ENCODE measurements at regions not wholly inside any gene's neighbourhood (a gene's known extent, or its start where the extent isn't known, plus 50 kb on each side); places are given as distances from the start of the nearest gene placed in this dataset.

DNA sequence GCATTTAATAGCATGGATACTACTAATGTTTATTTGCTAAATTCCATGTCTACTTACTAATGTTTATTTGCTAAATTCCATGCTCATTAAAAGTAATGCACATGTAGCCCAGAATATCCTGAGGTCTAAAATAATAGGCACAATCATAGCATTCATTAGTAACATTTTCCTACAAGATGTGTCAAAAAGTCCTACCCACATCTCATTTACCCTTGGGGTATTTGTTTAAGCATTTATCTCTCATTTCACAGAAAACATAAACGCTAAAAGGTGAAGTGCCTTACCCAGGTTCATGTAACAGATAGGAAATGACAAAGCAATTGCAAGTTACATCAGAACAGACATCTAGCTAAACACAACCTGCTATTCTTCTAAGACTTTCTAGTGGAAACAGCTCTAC lies 457.1 kb downstream of the HACE1 start:
- no peak for DNase-seq (ENCODE audit: missing footprints)
- intact Hi-C loops (cut with DNase I): no loop called here
- ATAC-seq: no peak

DNA sequence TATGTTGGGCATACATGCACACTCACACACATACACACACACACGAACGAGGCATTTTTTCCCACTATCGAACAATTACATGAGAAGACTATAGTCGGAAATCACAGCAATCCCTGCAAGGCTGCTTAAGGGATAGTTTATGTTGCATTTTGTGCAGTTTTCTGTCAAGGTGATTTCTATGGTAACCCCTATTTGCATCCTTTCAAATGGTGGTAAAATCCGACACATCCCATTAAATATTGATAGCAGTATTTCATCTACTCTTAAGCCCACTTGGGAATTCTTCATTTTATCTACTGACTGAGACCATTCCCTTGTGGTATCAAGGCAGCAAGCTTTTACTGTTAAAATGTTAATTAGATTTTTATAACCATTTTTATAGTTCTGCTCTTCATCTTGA lies 457.8 kb downstream of the HACE1 start:
- intact Hi-C loops (cut with DNase I): no loop called here
- ATAC-seq (no peak), DNase-seq (ENCODE audit: missing footprints) (no peak)

DNA sequence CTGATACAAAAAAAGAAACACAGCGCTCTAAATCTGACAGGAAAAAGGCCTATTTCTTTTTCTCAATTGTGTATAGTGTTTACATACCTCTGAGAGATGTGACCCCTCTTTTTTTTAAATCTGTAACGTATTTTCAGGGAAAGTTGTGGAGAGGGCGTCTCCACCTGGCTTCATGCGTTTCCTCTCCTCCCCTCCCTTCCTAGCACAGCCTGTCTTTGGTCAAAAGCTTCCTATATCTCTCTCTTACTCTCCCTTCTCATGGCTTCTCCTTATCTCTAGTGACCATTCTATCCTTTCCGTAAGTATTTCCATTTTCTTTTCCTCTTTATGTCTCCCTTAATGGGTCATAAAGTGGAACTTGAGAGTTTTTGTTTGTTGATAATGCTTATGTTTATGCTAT lies 458.9 kb downstream of the HACE1 start:
- intact Hi-C loops (cut with DNase I): no loop called here
- no peak for DNase-seq (ENCODE audit: missing footprints)
- no peak for ATAC-seq

DNA sequence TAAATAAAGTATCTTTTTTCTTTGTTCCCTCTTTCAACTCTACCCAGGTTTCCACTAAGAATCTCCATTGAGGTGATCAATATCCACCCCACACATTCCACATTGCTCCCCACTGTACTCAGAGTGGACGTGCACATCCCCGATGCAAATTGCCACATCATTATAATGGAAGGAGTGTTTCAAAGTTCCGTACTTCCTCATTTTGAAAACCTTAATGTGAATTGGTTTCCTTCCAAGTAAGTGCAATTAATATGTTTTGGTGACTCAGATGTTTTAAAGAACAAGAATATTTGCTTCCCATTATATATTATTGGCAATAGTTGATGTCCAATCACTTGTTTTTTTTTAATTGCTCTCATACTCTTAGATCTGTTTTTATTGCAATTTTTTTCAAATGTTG lies 463.6 kb downstream of the HACE1 start:
- no peak for DNase-seq (ENCODE audit: missing footprints)
- ATAC-seq: no peak
- intact Hi-C loops (cut with DNase I): no loop called here

DNA sequence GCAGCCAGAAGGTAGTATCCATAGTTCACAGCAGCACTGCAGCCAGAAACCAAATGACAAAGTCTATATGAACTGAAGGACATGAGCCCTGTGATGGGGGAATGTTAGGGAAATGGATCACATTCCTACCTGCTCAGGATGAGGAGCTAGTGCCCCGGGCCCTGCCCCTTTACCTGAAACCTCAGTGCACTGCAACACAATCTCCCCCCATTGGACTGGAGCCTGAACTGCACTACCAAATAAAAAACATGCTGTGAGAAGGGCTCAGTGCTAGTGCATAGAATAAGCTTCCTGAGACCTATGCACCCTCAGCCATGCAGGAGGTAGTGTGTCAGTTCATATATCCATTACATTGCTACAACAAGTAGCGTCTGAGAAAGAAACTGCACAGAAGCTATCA lies 477.8 kb downstream of the HACE1 start:
- intact Hi-C loops (cut with DNase I): no loop called here
- ATAC-seq: no peak
- no peak for DNase-seq (ENCODE audit: missing footprints)

DNA sequence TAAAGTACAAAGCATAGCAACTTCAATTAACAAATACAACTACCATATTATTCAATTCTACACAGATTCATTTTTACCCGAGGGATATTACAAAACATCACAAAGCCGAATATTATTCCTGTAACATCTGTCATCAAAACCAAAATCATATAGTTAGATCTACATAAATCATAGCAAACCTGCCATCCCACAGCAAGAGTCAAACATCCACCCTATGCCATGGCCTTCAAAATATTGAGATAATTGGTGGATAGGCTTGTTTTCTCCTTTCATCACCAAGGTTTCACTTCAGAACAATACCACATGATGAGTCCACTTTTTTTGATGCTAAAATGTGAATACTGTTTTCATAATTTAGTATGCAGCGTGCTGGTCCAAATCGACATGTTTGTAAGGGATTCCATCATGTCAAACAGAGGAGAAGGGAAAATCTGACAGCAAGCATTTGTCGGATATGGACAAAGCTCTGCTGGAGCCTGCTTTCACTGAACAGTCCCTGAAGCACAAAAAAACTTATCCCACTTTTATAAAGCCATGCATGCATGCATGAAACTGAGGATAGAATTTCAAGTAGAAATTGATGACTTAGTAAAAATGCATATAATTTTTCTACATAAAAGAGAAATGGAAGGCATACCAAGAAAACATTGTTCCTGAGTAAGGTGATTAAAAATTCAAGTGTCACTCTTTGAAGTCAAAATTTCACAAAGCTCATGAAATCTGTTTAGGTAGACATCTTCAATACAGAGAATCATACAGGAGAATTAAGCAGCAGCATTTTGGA lies 494.1 kb downstream of the HACE1 start:
- no peak for ATAC-seq
- intact Hi-C loops (cut with DNase I): no loop called here
- DNase-seq (ENCODE audit: missing footprints): no peak

DNA sequence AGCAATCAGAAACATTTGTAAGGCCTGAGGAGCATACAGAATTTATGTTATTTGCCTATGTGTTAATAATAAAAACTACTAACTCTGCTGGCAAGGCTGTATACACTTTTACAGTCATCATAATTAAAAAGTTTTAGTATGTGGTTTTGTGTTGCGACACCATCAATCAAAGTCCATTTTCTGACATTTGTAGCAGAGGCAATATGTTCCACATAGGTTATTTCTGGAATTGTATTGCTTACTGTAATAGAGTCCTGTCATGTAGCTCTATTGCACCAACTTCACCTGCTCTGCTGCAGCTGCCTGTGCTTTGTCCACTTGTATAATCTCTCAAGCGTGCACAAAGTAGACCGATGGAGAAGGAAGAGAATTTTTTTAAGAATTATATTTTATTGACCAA lies 501.8 kb downstream of the HACE1 start:
- ATAC-seq (no peak), DNase-seq (ENCODE audit: missing footprints) (no peak)
- intact Hi-C loops (cut with DNase I): no loop called here

DNA sequence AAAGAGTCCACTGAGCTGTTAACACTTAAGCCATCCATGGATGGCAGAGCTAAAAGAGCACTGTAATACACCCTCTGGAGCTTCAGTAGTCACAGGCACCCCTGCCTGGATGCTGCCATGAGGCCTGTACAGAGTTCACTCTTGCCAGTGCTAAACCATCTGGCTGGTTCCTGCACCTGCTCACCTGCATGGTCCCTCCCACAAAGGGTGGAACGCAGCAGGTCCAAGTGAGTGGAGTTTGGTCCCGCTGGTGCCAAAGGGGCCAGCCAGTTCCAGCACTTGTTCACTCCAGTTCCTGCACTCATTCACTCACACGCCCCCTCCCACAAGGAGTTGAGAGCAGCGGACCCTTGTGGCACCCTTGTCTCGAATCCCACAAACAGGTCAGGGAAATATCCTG lies 503.5 kb downstream of the HACE1 start:
- intact Hi-C loops (cut with DNase I): no loop called here
- ATAC-seq (no peak), DNase-seq (ENCODE audit: missing footprints) (no peak)

DNA sequence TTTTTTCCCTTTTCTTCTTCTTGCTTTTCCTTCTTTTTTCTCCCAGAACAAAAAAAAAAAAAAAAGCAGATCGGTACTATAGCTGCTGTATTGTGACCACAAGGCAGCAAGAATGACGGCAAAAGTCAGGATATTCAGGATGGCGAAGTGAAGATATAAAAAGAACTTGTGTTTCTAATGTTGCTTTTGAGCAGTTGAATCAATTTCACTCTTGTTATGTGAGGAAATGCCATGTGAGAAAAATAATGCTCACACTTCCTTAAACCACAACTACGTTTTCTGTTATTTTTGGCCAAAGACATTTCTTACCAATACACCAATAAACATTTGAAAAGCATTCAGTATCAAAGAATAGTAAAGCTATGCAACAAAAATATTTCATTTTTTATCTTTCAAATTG lies 510.5 kb downstream of the HACE1 start:
- intact Hi-C loops (cut with DNase I): no loop called here
- ATAC-seq: no peak
- DNase-seq (ENCODE audit: missing footprints): no peak

DNA sequence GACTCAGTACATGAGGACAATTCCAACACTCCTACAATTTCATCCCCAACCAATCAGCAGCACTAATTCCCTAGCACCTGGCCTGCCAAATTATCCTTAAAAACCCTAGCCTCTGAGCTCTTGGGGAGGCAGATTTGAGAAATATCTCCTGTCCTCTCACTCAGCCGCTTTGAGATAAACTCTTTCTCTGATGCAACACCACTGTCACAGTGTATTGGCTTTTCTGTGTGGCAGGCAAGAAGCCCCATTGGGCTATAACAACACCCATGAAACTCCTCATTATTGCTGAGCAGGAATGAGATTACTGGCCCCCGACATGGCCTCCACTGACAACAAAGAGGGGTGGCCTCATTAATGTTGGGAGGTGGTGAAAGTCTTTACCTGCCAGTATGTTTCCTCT lies 515.5 kb downstream of the HACE1 start:
- DNase-seq (ENCODE audit: missing footprints) (no peak), ATAC-seq (no peak)
- intact Hi-C loops (cut with DNase I): no loop called here

DNA sequence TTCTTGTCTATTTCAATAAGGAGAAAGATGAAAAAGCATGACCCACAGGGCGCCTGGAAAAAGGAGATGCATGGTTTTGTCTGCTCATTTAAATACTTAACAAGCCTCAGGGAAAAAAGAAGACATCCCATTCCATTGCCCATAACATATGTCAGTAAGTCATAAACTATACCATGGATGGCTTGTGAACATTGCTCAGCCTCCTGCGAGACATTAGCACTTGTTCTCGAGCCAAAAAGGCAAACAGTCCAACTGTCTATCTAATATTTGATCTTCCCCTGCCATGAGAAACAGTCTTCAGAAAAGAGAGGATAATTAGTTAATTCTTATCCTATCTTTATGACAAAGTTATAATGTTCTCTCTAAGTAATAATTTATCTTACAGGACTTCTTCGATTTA lies 527.4 kb downstream of the HACE1 start:
- no peak for ATAC-seq
- DNase-seq (ENCODE audit: missing footprints): no peak
- intact Hi-C loops (cut with DNase I): no loop called here

DNA sequence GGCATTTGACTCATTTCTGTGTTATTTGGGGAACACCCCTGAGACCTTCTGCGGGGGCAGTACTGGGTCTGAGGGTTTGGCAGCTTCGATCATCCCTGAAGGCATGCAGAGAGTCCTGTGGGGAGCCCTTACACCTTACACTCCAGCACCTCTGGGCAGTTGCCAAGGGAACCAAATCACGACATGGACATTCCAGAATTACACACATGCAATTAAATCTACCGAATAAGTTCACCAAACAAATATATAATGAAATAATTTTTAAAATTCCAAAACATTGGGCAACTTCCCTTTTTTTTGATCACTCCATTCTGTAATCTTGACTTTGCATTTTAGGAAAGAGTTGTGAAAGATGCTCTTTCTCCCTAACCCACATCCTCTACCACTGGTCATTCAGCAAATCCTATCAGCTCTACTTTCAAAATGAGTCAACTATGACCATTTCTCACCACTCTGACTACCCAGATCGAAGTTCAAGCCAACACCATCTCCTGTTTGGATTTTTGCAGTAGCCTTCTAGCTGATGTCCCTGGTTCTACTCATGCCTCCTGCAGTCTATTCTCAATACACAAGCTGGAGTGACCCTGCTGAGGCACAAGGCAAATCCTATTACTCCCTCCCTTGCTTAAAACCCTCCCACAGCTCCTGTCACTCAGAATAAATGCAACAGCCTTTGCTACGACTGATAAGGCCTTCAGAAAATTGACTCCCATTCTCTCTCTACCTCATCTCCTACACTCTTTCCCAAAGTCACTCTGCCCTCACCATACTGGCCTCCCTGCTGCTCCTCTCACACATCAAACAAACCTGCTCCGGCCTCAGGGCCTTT lies 533.3 kb downstream of the HACE1 start:
- DNase-seq (ENCODE audit: missing footprints): no peak
- ATAC-seq: no peak

DNA sequence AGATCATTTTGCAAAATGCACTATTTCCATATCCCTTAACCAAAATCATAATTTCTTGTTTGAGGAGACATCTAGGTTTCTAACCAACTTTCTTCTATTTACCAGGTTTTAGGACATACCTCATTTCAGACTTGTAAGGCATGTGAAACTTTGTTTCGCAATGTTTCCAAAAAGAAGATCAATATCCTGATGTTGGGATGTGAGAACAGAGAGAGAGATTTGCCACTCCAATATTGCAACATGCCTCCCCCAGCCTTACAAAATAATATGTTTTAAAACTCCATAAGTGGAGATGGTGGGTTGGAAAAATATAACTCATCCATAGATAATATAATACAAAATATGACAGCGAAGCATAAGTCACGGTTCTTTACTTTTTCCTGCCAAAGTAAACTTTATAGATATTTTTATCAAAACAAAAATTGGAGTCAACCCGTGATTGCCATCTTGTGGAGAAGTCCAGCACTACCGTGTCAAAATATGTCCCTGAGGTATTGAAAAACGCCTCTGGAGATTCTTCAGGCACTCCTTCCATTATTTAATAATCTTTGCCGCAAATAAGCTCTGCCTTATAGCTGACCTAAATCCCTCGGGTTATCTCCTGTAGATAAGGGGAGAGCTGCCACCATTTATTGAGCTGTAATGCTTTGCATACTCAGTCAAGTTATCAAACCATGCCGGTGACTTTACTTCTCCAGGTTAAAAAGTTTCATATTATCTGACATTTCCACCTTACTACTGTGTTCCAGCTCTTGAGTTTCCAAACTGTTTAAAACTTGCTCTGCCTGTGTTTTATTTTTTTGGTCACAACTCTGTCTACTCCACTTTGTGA lies 534.2 kb downstream of the HACE1 start:
- ATAC-seq (no peak), DNase-seq (ENCODE audit: missing footprints) (no peak)
- intact Hi-C loops (cut with DNase I): no loop called here

More for the DNA sequence above, 533.3 kb downstream of the HACE1 start:
- intact Hi-C loops (cut with DNase I): no loop called here

DNA sequence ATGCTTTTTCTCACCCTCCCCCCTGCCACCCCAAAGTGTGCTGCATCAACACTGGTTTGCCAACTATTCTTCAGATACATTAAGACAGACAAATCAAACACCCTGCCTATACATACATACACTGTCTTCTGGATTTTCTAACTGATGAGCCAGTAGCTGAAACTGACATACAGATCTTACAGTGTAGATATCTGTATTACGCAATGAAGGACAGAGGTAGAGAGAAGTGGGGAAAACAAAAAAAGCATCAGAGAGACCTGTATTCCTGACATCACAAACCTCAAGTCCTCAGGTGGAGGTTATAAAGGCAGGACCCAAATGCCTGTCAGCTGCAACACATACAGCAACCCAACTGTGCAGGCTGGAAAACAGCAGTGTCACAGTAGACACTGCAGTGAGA lies 535.4 kb downstream of the HACE1 start:
- DNase-seq (ENCODE audit: missing footprints): no peak
- ATAC-seq: no peak
- intact Hi-C loops (cut with DNase I): no loop called here

DNA sequence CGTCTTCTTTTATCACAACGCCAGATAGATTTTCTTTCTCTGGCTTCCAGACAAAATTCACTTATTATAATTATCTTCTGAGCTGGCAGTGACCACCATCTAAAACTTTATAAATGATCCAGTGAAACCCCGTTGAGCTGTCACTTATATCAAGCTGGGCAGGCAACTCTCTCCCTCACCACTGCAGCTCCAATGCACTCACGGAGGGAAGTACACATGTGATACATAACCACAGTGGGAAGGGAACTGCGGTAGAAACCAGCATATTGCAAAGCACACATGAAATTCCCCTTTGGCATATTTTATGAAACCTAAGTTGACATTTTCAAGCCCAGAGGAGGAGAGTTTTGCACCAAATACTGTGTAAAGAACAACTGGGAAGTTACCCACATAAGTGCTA lies 536.9 kb downstream of the HACE1 start:
- DNase-seq (ENCODE audit: missing footprints): no peak
- intact Hi-C loops (cut with DNase I): no loop called here
- ATAC-seq: no peak

DNA sequence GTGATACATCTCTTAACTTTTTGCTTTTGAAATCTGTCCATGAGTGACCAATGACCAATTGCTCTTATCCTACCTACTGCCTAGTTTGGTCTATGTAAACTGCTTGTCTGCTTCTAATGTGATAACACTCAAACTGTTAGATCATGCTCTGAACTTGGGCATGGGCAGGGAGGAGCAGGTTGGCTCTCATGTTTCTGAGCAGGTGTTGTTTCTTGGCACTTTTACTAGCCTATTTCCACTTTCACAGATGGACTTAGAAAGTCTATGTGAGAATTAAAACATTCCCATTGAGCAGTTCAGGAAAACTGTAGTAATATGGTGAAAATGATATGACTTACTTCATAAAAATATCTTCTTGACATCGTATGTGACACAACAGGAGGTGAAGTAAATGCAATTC lies 538.4 kb downstream of the HACE1 start:
- ATAC-seq (no peak), DNase-seq (ENCODE audit: missing footprints) (no peak)
- intact Hi-C loops (cut with DNase I): no loop called here

DNA sequence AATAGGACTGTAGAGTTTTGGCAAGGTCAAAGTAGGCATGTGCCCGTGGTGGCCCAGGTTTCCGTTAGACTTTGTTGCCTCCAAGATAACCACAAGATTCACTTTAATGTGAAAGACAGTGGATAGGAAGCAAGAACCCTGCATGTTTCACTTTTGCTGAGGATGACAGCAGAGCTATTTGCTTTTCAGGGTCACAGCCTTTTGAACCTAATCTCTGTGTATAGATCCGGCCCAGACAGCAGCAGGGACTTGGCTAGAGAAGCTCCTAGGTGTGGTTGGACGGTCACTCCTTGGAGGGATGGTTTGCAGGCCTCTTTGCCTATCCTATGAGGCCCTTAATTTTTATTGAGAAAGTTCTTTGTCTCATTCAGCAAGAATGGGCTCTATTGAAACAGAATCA lies 538.8 kb downstream of the HACE1 start:
- ATAC-seq (no peak), DNase-seq (ENCODE audit: missing footprints) (no peak)
- intact Hi-C loops (cut with DNase I): no loop called here

DNA sequence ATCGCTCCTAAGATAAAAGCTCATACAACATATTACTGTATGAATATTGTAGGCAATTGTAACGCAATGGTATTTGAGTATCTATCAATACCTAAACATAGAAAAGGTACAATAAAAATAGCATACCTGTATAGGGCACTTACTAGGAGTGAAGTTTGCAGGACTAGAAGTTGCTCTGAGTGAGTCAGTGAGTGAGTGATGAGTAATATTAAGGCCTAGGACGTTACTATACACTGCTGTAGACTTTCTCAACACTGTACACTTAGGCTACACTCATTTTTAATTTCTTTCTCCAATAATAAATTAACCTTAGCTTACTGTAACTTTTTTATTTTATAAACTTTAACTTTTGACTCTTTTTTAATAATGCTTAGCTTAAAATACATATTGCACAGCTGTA lies 546.9 kb downstream of the HACE1 start:
- DNase-seq (ENCODE audit: missing footprints) (no peak), ATAC-seq (no peak)
- intact Hi-C loops (cut with DNase I): no loop called here

DNA sequence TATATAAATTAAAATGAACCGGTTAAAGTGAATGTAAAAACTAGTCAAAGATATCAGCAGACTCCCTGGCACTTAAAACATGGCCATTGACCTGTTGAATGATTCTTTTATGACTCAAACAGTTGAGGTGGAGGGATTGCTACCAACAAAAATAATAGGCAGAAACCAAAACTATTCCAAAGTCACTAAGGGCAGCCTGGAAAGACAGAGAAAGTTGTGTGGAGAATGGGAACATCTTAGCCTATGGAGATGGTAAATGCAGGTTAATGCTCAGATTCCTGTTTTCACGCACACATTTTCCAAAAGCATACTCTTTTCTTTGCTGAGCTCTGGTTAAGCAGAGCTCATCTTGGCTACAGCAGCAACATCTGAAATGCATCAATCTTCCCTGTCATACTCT lies 553.5 kb downstream of the HACE1 start:
- intact Hi-C loops (cut with DNase I): no loop called here
- no peak for ATAC-seq
- no peak for DNase-seq (ENCODE audit: missing footprints)

DNA sequence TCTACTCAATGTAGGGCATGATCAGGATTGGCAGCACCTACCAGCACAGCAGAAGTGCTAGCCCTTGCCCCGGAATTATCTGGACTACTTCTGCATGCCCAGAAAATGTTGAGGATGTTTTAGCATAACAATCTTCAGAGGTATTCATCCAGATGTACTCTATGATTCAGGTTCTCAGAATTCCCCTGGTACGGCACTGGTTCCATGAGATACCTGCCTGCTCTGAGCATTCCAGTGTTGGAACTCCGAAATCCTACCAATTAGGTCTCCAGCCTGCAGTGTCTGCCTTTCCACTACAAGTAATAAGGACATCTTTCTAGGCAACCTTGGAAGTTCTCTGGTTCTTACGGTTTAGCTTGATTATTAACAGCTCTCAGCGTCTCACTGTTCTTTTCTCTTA lies 554.5 kb downstream of the HACE1 start:
- no peak for ATAC-seq
- intact Hi-C loops (cut with DNase I): no loop called here
- no peak for DNase-seq (ENCODE audit: missing footprints)

All from Right ventricle myocardium inferior (tissue), 1 donor.